HG03060 (cell line): ENCODE measurements at regions not wholly inside any gene's neighbourhood (a gene's known extent, or its start where the extent isn't known, plus 50 kb on each side); places are given as distances from the start of the nearest gene placed in this dataset.
A peak's percentile ranks its signal among the peaks of the same experiment; 100 is the strongest.
"Not testable (repeated sequence)": the region's sequence is repeated elsewhere in the genome, so short reads cannot be mapped to it uniquely, and the experiment has no call there.

Experiments
- ATAC-seq: cut with Tn5 transposase; IDR thresholded peaks from one replicate; pipeline ENCODE4 v1.9.1; 2021; ENCODE audit warnings: low read depth, moderate number of reproducible peaks; ENCODE audit not compliant: unreplicated experiment

DNA sequence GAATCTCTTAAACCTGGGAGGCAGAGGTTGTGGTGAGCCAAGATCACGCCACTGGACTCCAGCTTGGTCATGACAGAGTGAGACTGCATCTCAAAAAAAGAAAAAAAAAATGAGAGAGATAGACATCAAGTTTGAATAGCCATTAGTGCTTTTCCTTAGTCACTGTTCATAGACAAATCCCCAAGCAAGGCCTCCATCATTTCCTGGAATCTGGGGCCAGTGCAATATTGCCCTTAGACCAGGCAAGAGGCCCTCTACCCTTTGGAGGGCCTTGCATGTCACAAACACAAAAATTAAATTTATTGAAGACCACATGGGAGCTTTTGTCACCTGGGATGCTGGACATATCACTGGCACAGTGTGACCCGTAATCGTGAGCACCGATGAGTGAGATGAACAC is 141.5 kb downstream of the B3GNT2 start:
- ATAC-seq, result no peak

DNA sequence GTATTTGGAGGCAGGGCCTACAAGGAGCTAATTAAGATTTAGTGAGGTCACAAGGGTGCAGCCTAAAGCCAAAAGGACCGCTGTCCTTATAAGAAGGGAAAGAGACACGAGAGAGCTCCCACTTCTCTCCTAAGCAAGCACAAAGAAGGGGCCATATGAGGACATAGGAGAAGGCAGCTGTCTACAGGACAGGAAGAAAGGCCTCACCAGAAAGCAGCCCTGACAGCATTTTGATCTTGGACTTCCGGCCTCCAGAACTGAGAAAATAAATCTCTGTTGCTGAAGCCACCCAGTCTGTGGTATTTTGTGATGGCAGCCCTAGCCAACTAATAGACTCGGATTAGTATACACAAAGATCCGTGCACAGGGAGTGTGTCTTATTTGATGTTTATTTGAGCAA is 139.7 kb downstream of the B3GNT2 start:
- no peak for ATAC-seq

DNA sequence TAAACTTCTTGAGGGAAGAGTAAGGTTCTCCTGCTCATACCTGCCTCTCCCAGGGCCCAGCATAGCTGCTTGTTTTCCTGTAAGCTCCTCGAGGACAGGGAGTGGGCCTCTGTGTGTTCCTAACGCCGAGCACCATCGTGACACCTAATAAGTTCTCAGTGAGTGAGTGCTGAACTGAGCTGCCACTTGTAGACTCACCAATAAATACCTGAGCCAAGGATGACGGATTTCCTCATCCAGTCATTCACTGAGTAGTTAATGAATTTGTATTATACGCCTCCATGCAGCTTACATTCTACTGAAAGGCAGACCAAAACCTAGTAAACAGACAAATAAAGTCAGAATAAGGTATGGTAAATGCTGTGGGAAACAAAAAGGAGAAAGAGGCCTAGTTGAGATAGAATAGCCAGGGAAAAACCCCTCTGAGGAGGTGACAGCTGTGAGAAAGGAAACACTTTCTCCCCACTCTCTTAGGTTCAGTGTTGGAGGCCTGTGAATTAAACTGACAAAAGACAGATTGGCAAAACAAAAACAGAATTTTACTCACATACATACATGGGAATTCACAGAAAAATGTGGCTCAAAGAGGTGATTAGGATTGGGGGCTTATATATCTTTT is 138.6 kb downstream of the B3GNT2 start:
- no peak for ATAC-seq

DNA sequence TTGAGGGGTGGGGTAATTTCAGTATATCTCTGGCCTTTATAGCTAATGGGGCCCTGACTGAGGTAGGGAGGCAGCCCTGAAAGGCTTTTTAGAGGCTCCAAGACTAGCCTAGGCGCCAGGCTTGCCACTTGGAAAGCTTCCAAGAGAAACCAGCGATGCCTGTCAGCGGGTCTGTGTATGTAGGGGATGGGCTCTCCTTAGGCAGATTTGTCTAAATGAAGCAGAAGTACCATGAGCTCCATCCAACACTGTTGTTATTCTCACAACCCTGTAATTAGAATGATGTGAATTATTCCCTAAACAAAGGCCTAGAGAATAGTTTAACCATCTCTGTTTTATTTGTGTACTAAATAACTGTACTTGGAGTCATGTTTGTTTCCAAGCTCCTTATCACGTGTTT is 138.1 kb downstream of the B3GNT2 start:
- no peak for ATAC-seq

DNA sequence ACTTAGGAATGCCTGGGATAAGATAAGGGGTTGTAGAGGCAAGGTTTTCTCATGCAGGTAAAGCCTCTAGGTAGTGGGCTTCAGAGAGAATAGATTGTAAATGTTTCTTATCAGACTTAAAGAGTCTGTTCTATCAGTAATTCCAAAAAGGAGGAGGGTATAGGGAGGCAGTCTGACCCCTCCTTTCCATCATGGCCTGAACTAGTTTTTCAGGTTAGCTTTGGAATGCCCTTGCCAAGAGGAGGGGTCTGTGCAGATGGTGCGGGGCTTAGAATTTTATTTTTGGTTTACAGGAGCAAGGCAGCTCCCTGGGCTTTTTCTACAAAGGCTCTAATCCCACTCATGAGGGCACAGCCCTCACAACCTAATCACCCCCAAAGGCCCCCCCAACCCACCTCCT is 135.0 kb downstream of the B3GNT2 start:
- no peak for ATAC-seq

DNA sequence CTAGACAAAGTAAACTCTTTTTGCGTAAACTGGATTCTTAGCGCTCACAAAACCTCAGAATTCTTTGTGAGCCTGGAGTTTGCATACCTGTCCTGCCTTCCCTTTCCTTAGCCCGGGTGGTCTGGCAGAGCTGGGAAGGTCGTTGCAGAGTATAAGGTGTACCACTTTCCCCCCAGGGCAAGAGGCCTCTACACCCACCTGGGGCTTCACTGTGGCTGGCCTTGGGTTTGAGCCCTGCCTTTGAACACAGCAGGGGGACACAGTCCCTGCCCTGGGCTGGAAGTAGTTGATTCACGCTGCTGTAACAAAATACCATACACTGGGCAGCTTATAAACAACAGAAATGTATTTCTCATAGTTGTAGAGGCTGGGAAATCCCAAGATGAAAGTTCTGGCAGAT is 133.9 kb downstream of the B3GNT2 start:
- no peak for ATAC-seq

DNA sequence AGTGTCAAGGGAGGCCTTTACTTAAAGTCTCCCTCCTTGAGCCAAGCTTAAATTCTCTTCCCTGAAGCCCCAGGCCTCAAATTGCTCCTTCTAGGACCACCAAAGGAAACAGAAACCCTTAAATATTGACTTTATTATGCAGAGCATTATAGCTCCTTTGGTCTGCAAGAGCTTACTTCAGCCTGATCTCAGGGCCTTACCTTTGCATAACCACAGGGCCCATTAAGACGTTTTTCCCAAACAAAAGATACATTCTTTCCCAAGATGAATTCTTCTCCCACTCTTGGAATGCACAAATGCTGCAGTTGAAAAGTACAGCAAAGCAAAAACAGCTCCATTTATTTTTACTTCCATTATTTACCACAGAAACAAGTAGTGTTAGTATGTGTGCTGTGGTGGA is 130.8 kb downstream of the B3GNT2 start:
- ATAC-seq, result no peak

DNA sequence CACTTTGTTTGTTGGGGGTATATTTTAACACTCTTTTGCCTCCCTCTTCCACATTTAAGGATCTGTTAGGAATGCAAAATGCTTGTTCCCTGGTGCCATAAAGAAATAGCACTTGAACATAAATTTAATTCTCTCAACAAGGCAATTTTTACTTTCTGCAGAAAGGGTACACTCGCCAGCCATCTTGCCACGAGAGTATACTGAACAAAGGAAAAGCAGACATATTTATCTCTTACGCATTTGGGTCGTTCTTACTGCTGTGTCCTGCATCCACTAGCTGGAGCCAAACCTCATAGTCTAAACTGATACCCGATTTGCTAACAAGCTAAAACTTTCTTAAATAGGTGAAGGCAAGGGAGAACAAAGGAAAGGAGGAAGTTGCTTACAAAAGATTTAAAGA is 129.5 kb downstream of the B3GNT2 start:
- ATAC-seq, result no peak

DNA sequence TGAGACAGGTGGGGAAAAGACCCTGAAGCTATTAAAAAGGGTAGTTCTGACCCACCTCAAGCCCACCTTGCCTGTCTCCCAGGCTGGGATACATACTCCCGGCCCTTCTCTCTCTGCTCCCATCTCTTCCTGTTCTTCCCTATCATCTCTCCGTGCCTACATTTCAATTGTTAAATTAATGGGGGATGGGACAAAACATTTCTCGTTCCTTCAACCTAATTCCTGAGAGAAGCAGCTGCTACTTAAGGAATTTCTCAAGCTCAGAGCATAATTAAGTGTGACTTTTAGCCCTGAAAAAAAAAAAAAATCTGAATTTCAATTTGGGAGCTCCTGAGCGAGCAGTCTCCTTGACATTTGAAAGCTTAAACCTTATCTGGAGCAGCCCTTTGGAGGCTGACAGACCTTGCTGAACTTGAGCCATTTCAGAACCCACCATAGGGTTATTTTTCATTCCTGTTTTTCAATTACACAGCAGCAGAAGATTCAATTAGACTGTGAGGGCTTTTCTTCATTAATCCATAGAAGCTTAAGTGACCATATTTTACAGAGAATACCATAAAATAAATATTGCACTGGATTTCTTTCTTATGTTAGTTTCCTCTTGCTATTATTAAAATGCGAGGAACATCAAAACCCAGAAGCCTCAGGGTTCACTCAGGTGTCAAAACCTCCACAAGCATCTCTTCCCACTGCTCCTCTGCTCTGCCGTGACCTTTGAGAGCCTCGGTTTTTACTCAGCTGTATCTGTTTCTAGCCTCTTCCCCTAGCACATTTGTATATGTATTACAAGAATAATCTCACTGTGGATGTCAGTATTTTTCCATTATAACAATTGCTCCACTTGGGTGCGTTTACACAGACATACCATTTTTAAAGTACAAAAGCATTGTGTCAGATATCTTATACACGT is 125.7 kb downstream of the B3GNT2 start:
- ATAC-seq, result no peak

DNA sequence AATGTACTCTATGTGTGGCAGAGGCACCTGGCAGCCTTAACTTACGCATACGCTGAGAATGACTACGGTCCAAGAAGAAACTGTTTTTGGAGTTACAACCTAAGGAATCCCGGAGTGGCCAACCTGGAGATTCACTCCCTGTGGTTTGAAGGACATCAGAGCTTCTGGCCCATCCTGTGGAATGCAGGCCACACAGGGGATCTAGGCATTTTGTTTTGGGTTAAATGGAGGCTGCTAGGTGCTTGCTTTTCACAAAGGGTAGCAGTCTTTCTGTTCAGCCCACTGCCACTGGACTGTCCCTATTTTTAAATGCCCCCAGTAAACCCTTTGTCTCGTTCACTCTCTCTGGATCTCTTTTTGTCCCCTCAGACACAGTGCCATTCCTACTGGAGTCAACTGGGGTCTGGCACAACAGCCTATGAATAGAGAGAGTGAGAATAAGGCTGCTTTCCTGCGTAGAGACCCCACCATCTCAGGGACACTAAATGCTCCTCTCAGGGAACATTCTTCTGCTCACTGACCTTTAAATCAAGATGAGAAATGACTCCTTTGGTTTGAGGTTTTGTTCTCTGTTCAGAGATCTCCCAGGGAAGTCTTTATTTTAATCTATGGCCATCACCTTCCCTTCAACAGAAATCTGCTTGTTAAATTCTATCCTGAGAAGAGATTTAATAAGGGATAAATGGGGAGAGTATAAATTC is 124.9 kb downstream of the B3GNT2 start:
- ATAC-seq, result no peak

DNA sequence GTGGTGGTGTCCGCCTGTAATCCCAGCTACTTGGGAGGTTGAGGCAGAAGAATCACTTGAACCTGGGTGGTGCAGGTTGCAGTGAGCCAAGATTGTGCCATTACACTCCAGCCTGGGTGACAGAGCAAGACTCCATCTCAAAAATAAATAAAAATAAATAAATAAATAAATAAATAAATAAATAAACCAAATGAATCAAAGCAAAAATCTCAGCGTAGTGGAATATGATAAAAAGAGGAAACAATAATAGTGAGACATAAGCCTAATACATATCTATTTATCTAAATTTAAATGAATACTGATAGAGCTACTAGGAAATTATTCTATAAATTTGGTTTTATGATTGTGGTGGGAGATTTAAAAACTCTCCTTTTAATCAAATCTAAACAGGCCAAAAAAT is 124.2 kb downstream of the B3GNT2 start:
- ATAC-seq, result not testable (repeated sequence)

DNA sequence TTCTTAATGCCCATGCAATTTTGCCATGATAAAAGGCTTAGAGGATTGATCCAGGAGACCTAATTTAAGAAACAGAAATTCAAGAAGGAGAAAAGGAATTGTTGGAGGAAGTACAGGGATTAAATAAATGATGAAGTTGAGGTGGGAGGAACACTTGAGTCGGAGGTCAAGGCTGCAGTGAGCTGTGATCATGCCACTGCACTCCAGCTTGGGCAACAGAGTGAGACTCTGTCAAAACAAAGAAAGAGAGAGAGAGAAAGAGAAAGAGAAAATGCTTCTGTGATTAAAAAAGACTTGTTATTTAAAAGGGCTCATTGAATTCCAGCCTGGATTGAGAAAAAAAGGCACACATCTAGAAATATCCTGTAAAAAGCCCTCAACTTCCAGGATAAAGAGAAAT is 123.2 kb downstream of the B3GNT2 start:
- no peak for ATAC-seq

DNA sequence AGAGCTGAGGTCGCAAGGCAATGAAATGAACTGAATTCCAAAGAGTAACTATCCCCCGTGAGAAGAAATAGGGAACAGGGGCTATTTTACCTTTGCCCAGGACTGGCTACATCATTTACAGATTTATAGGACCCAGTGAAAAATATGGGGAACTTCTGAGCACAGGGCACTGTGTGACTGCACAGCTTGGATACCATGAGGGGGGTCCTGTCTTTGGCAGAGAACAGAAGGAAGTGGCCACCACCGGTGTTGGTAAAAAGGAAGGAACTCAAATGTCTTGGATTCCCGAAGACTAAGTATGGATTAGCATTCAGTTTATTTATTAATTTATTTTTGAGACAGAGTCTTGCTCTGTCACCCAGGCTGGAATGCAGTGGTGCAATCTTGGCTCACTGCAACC is 119.6 kb downstream of the B3GNT2 start:
- ATAC-seq, result no peak

DNA sequence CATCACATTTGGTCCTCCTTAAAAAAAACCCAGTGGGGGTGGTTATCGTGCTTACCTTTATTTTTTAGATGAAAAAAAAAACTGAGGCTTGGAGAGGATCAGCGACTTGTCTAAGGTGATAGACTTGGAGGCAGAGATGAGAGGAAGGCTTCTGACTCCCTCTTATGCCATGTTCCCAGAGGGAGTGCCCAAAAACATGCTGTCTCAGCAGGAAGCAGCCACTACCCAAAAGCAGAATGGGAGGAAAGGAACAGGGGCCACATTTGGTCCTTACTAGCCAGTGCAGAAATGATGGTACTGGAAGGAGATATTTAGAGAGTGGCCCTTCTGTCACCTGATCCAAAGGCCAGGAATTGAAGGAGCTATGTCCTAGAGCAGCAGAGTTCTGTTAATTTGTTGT is 118.4 kb downstream of the B3GNT2 start:
- no peak for ATAC-seq

DNA sequence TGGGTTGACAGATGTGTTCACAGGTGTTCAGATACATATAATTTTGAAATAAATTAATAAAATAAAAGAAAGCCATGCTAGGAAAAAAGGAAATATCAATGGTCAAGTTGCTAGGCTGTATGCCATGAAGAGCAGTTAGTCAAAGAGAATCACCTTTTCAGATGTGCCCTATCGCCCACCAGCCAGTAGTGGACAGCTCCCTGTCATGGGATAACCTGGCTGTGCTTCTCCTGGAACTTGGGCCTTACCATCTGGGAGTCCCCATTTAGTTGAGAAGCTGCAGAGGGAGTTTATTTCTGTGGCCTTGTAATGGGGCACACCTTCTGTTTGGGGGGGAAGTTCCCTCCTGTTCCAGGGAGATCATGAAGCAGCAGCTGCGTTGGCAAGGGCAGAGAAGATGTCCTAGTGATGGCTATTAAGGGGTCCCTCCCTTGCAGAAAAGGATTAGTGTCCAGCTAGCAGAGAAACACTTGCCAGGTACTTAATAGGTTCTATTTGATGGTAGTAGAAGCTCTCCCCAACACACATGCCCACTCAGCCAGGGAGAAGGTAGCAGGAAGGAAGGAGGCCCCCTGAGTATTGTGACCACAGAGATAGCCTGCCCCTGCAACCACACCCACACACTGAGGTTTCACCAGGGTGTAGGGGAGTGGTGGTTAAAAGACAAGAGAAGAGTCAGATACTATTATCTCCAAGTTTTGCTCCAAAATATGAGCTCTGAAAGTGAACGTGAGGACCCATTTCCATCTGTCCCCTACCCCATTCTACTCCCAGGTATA is 117.7 kb downstream of the B3GNT2 start:
- peak; percentile 46 for ATAC-seq

DNA sequence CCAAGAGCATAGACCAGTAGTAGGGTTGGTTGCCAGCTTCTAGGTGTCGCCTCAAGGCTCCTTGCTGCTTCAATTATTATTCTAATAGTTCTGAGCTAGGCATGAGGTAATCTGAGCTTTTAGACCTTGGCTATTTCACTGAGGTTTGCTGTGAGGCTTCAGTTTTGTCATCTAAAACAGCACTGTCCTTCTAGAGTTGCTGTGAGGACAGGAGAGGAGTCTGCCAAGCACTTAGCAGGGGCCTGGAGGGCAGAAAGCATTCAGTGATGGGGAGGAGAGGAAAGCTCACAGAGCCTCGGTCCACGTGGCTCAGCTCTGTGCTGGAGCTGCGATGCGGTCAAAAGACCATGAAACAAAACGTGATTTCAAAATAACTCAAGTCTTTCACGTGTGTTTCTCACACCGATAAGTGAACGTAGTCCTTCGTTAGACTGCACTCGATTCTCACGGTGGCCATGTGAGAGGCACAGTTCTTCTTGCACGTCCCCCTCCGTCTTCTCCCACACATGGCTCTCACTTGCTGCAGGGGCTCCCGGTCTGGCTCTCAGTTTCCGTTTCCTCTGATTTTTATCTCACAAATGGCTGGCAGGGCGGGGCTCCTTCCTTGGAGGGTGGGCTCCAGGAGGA is 113.7 kb downstream of the B3GNT2 start:
- ATAC-seq, result peak; percentile 45

DNA sequence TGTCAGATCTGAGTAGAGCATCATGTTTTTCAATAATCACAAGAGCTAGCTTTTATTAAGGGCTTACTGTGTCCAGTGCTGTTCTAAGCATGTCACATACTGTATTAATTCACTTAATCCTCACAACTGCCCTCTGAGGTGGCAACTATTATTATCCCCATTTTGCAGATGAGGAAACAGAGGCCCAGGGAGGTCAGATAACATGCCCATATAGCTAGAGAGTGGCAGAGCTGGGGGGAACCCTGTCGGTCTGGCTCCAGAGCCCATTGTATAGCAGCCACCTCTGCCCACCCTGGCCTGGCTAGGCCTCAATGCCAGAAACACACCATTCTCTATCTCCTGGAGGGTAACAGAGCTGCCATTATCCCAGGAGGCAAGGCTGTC is 113.2 kb downstream of the B3GNT2 start:
- ATAC-seq, result no peak

DNA sequence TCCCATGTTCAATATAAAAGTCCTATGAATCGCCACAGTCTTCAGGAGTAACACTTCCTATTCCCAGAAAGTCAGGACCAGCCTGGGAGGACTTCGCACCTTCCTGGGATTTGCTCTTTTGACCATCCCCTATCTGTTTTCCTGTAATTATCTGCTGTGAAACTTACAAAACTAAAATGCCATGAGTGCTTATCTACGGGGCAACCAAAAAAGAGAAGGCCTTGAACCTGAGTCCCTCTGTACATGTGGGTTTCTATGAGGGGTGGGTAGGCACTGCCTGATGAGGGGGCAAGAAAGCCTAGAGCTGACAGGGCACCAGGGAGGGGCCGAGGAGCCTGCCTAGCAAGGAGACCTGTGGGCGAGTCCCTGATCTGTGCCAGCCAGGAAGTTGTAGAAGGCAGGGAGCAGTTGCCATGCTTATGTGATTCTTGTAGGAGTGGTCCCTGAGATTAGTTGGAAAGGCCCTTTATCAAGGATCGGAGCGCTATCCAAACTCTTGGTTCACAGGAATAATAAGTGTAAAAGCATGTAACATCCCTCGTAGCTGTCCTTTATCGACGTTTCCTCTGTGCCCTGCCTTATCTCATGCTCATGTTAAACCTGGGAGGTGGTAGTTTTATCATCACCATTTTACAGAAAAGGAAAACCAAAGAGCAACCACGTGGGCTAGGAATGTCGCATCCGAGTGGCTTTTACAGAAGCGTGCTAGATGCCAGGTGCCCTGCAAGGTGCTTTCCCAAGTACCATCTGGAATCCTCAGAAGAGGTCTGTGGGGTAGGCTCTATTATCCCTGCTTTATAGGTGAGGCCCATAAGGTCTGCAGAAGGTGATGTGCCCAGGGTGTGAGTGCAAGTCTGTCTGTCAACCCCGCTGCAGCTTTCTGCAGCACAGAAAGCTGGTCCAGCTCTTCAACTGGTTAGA is 111.8 kb downstream of the B3GNT2 start:
- ATAC-seq, result no peak

DNA sequence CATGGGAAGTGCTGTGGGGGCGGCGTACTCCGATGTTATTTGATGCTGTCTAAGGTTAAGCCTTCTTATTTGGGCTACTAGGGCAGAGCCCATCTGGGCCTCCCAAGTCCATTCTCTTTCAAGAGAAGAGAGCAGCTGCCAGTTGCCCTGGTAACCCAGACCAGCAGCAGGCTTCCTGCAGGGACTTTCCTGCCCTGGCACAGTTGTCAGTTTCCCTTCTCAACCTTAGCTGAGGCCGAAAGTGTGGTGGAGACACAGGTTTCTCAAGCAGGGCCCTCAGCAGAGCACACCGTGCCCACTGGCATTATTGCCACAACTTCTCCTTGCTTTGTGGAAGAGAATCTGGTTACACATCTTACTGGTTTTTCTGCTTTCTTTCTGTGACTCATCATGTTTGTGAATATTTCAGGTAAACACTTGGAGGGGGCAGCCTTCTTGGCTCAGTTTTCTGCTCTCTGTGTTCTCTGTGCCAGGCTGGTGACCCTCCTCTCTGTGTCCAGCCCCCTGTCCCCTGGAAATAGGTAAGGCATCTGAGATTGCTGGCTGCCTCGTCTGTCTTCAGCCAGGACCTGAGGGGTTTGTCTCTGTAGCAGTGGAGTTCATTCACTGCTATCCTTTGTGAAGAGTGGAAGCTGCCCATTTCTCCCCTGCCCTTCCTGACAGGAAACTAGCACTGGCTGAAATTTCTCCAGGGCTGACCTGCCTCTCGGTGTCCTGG is 111.0 kb downstream of the B3GNT2 start:
- no peak for ATAC-seq
